ENCODE measurements at regions not wholly inside any gene's neighbourhood (a gene's known extent, or its start where the extent isn't known, plus 50 kb on each side); places are given as distances from the start of the nearest gene placed in this dataset.

- Mint-ChIP-seq H3K4me3 (no peak overlapping the region), H3K4me1 (no peaks in the 10 kb centered on the region), H3K36me3 (no peaks in the 10 kb centered on the region), H3K27ac (no peak overlapping the region), H3K27me3 (peaks cover 2% of the 10 kb centered on the region), H3K9me3 (no peaks in the 10 kb centered on the region)
- DNase-seq, result no peak
- CTCF ChIA-PET, result no interaction called here
Observed at GRCh38 chr9:79127661-79128060, 444.1 kb upstream of the TLE4 start.

- no peaks in the 10 kb centered on the region for H3K9me3 Mint-ChIP-seq
- peak; percentile 49 for DNase-seq
- no peaks in the 10 kb centered on the region for H3K27me3 Mint-ChIP-seq
- no peak overlapping the region for H3K4me3 Mint-ChIP-seq
- H3K4me1 Mint-ChIP-seq, result no peaks in the 10 kb centered on the region
- no peaks in the 10 kb centered on the region for H3K36me3 Mint-ChIP-seq
- no peak overlapping the region for H3K27ac Mint-ChIP-seq
- CTCF ChIA-PET, result interaction anchor here (1.1 kb wide), 1 partner anchor 1043 kb away, joined by 4 read pairs; no protein-coding TSS in a partner anchor
Observed at GRCh38 chr9:79129865-79130480, 441.8 kb upstream of the TLE4 start.

GRCh38 chr9:79131246-79131774, 440.5 kb upstream of the TLE4 start:
- no peak for DNase-seq
- H3K4me1 Mint-ChIP-seq, result no peaks in the 10 kb centered on the region
- H3K4me3 Mint-ChIP-seq, result no peak overlapping the region
- H3K27me3 Mint-ChIP-seq, result no peaks in the 10 kb centered on the region
- no peaks in the 10 kb centered on the region for H3K9me3 Mint-ChIP-seq
- no peaks in the 10 kb centered on the region for H3K36me3 Mint-ChIP-seq
- H3K27ac Mint-ChIP-seq, result no peak overlapping the region
- CTCF ChIA-PET, result interaction anchor here (1.4 kb wide), 1 partner anchor 436 kb away, joined by 4 read pairs; no protein-coding TSS in a partner anchor

- CTCF ChIA-PET, result interaction anchor here (1.4 kb wide), 1 partner anchor 436 kb away, joined by 4 read pairs; no protein-coding TSS in a partner anchor
Observed at GRCh38 chr9:79131824-79132377, 439.9 kb upstream of the TLE4 start.

GRCh38 chr9:79134654-79135053, 437.1 kb upstream of the TLE4 start:
- Mint-ChIP-seq H3K4me3 (no peak overlapping the region), H3K4me1 (no peaks in the 10 kb centered on the region), H3K27me3 (no peaks in the 10 kb centered on the region), H3K9me3 (no peaks in the 10 kb centered on the region), H3K27ac (no peak overlapping the region), H3K36me3 (no peaks in the 10 kb centered on the region)
- no peak for DNase-seq
- CTCF ChIA-PET, result no interaction called here

More at GRCh38 chr9:79131824-79132377, 439.9 kb upstream of the TLE4 start:
- Mint-ChIP-seq H3K4me3 (no peak overlapping the region), H3K36me3 (no peaks in the 10 kb centered on the region), H3K27me3 (no peaks in the 10 kb centered on the region), H3K4me1 (no peaks in the 10 kb centered on the region), H3K9me3 (no peaks in the 10 kb centered on the region), H3K27ac (no peak overlapping the region)
- no peak for DNase-seq

GRCh38 chr9:79135681-79136415, 435.9 kb upstream of the TLE4 start:
- DNase-seq, result no peak
- H3K27me3 Mint-ChIP-seq, result no peaks in the 10 kb centered on the region
- no peak overlapping the region for H3K27ac Mint-ChIP-seq
- no peaks in the 10 kb centered on the region for H3K9me3 Mint-ChIP-seq
- no peaks in the 10 kb centered on the region for H3K36me3 Mint-ChIP-seq
- no peak overlapping the region for H3K4me3 Mint-ChIP-seq
- no peaks in the 10 kb centered on the region for H3K4me1 Mint-ChIP-seq
- CTCF ChIA-PET, result no interaction called here

GRCh38 chr9:79140751-79141150, 431.0 kb upstream of the TLE4 start:
- Mint-ChIP-seq H3K27me3 (no peaks in the 10 kb centered on the region), H3K9me3 (no peaks in the 10 kb centered on the region), H3K36me3 (no peaks in the 10 kb centered on the region), H3K27ac (no peak overlapping the region), H3K4me1 (no peaks in the 10 kb centered on the region), H3K4me3 (no peak overlapping the region)
- no peak for DNase-seq
- CTCF ChIA-PET, result no interaction called here

- Mint-ChIP-seq H3K36me3 (no peaks in the 10 kb centered on the region), H3K27me3 (no peaks in the 10 kb centered on the region), H3K4me3 (no peak overlapping the region), H3K4me1 (no peaks in the 10 kb centered on the region), H3K9me3 (no peaks in the 10 kb centered on the region), H3K27ac (no peak overlapping the region)
- DNase-seq, result no peak
- CTCF ChIA-PET, result no interaction called here
Observed at GRCh38 chr9:79143211-79143610, 428.6 kb upstream of the TLE4 start.

GRCh38 chr9:79145442-79145841, 426.3 kb upstream of the TLE4 start:
- no peaks in the 10 kb centered on the region for H3K36me3 Mint-ChIP-seq
- no peaks in the 10 kb centered on the region for H3K27me3 Mint-ChIP-seq
- H3K27ac Mint-ChIP-seq, result no peak overlapping the region
- CTCF ChIA-PET, result no interaction called here
- H3K4me1 Mint-ChIP-seq, result no peaks in the 10 kb centered on the region
- no peak overlapping the region for H3K4me3 Mint-ChIP-seq
- no peaks in the 10 kb centered on the region for H3K9me3 Mint-ChIP-seq
- no peak for DNase-seq

- Mint-ChIP-seq H3K4me3 (no peak overlapping the region), H3K27ac (no peak overlapping the region), H3K27me3 (no peaks in the 10 kb centered on the region), H3K9me3 (no peaks in the 10 kb centered on the region), H3K36me3 (no peaks in the 10 kb centered on the region), H3K4me1 (peaks cover 3% of the 10 kb centered on the region)
- CTCF ChIA-PET, result no interaction called here
- no peak for DNase-seq
Observed at GRCh38 chr9:79149585-79149984, 422.2 kb upstream of the TLE4 start.

GRCh38 chr9:79151791-79152190, 420.0 kb upstream of the TLE4 start:
- no peaks in the 10 kb centered on the region for H3K36me3 Mint-ChIP-seq
- CTCF ChIA-PET, result no interaction called here
- no peaks in the 10 kb centered on the region for H3K9me3 Mint-ChIP-seq
- no peak overlapping the region for H3K4me3 Mint-ChIP-seq
- no peaks in the 10 kb centered on the region for H3K27me3 Mint-ChIP-seq
- peaks cover 3% of the 10 kb centered on the region for H3K4me1 Mint-ChIP-seq
- DNase-seq, result no peak
- no peak overlapping the region for H3K27ac Mint-ChIP-seq

- Mint-ChIP-seq H3K4me1 (peaks cover 3% of the 10 kb centered on the region), H3K4me3 (no peak overlapping the region), H3K27me3 (no peaks in the 10 kb centered on the region), H3K9me3 (no peaks in the 10 kb centered on the region), H3K27ac (no peak overlapping the region), H3K36me3 (no peaks in the 10 kb centered on the region)
- CTCF ChIA-PET, result no interaction called here
- DNase-seq, result no peak
Observed at GRCh38 chr9:79152306-79152705, 419.5 kb upstream of the TLE4 start.

GRCh38 chr9:79154806-79155205, 417.0 kb upstream of the TLE4 start:
- Mint-ChIP-seq H3K9me3 (no peaks in the 10 kb centered on the region), H3K27me3 (no peaks in the 10 kb centered on the region), H3K4me3 (no peak overlapping the region), H3K4me1 (peaks cover 3% of the 10 kb centered on the region), H3K36me3 (no peaks in the 10 kb centered on the region), H3K27ac (no peak overlapping the region)
- CTCF ChIA-PET, result no interaction called here
- DNase-seq, result no peak

GRCh38 chr9:79155308-79155707, 416.5 kb upstream of the TLE4 start:
- DNase-seq, result no peak
- no peaks in the 10 kb centered on the region for H3K27me3 Mint-ChIP-seq
- H3K36me3 Mint-ChIP-seq, result no peaks in the 10 kb centered on the region
- H3K4me3 Mint-ChIP-seq, result no peak overlapping the region
- H3K4me1 Mint-ChIP-seq, result peaks cover 3% of the 10 kb centered on the region
- H3K27ac Mint-ChIP-seq, result no peak overlapping the region
- CTCF ChIA-PET, result no interaction called here
- no peaks in the 10 kb centered on the region for H3K9me3 Mint-ChIP-seq

- Mint-ChIP-seq H3K36me3 (no peaks in the 10 kb centered on the region), H3K4me3 (no peak overlapping the region), H3K4me1 (no peaks in the 10 kb centered on the region), H3K27me3 (no peaks in the 10 kb centered on the region), H3K9me3 (no peaks in the 10 kb centered on the region), H3K27ac (no peak overlapping the region)
- CTCF ChIA-PET, result no interaction called here
- DNase-seq, result no peak
Observed at GRCh38 chr9:79163544-79163943, 408.2 kb upstream of the TLE4 start.

Measured in activated naive CD4-positive, alpha-beta T cell treated with anti-CD3 and anti-CD28 coated beads, Interleukin-2, amount 10 ng/mL, durations not matched to agents 7 days and 5 days (primary cell).